Stomach (tissue), 8 donors: ENCODE measurements at regions not wholly inside any gene's neighbourhood (a gene's known extent, or its start where the extent isn't known, plus 50 kb on each side); places are given as distances from the start of the nearest gene placed in this dataset.

Experiments
- DNase-seq, 2 donors: peaks; one replicate each; pipeline versions ENCODE4 v3.0.0 to v3.0.0-alpha.2; 2013 to 2019
- H3K27ac ChIP-seq, 5 donors: fragments of 200-600 bp in 4 of 5; sonication (generic) in 4 of 5; one replicate each; pipeline ENCODE4 v1.5.1; 2013 to 2019; ENCODE audit warnings: mild to moderate bottlenecking in 1 of 5, moderate library complexity in 1 of 5
- H3K27me3 ChIP-seq, 3 donors: fragments of 200-600 bp; sonication (generic); one replicate each; pipeline ENCODE4 v1.5.1; 2017 to 2019; ENCODE audit warnings: mixed run types in 1 of 3
- H3K36me3 ChIP-seq, 4 donors: fragments of 200-600 bp; sonication (generic); 1 replicate in 3 of 4; 2 replicates in 1 of 4; pipeline ENCODE4 v1.5.1; 2016 to 2019
- H3K4me1 ChIP-seq, 4 donors: fragments of 200-600 bp; sonication (generic); one replicate each; pipeline ENCODE4 v1.5.1; 2016 to 2019
- H3K4me3 ChIP-seq, 4 donors: fragments of 200-600 bp; sonication (generic) in 3 of 4; one replicate each; pipeline ENCODE4 v1.5.1; 2016 to 2019; ENCODE audit warnings: mild to moderate bottlenecking in 1 of 4
- H3K9me3 ChIP-seq, 4 donors: fragments of 200-600 bp; sonication (generic); one replicate each; pipeline ENCODE4 v1.5.1; 2016 to 2019
- CTCF ChIP-seq, 7 experiments: fragments of 450-650 bp in 4 of 7; fragments of 200-600 bp in 3 of 7; sonication (generic) in 3 of 7; IDR thresholded peaks; one replicate each; pipeline ENCODE4 v1.5.1; 2016 to 2019; ENCODE audit warnings: antibody characterized with exemption in 7 of 7, control low read depth in 2 of 7, mild to moderate bottlenecking in 1 of 7
- EP300 ChIP-seq: sonication (generic); formaldehyde crosslinking; IDR thresholded peaks from one replicate; pipeline ENCODE4 v1.6.1; 2017; ENCODE audit warnings: antibody characterized with exemption
- POLR2A ChIP-seq, 4 donors: fragments of 450-650 bp; IDR thresholded peaks; one replicate each; pipeline ENCODE4 v1.6.1; 2016; ENCODE audit warnings: antibody characterized with exemption in 4 of 4, control low read depth in 2 of 4, mild to moderate bottlenecking in 1 of 4, moderate library complexity in 1 of 4
- POLR2AphosphoS5 ChIP-seq, 3 donors: sonication (generic); formaldehyde crosslinking; IDR thresholded peaks; one replicate each; pipeline ENCODE4 v1.6.1; 2016; ENCODE audit warnings: antibody characterized with exemption in 3 of 3
- WGBS, 5 donors: extraction: QIAGEN DNeasy Blood & Tissue Kit in 3 of 5; methylation state at CpG; one replicate each; pipeline versions ENCODE4 v1.1.5 to v1.1.7; 2013 to 2018; 5-methylcytosine and 5-hydroxymethylcytosine counted together
- intact Hi-C: fragments of 100-400 bp; cut with DNase I; formaldehyde crosslinking; loops from one replicate; pipeline ENCODE4 v1.15.1; 2023; ENCODE audit warnings: low total_unique reads
- donor health status: healthy with polysubstance abuse.
- donor health status: Bipolar disorder and iron deficiency.
- donor health status: healthy.

- H3K4me1 ChIP-seq, result no peaks in the 10 kb centered on the region
- 42 to 72% (median 62%) methylated on average over 1 of the region's 1 CpG for whole genome bisulfite sequencing, 5 donors
- no peak overlapping the region for H3K4me3 ChIP-seq
- H3K27me3 ChIP-seq, result no peaks in the 10 kb centered on the region
- no peak for TF ChIP-seq POLR2A (IDR thresholded peaks at IDR 0.05)
- no peak for TF ChIP-seq POLR2AphosphoS5 (IDR thresholded peaks at IDR 0.05)
- TF ChIP-seq CTCF (IDR thresholded peaks at IDR 0.05), result no peak
- no peak for TF ChIP-seq EP300
- intact Hi-C loops, result no loop called here
- DNase-seq, result no peak
- no peaks in the 10 kb centered on the region for H3K9me3 ChIP-seq
- H3K36me3 ChIP-seq, result no peaks in the 10 kb centered on the region
- no peak overlapping the region for H3K27ac ChIP-seq
These were observed 102.1 kb upstream of the NT5E start for GRCh38 chr6:85347812-85348211.

GRCh38 chr6:85346196-85346595 lies 103.7 kb upstream of the NT5E start:
- H3K27me3 ChIP-seq, result peaks cover 0 to 1% (median 0%) of the 10 kb centered on the region in 3 donors
- H3K4me1 ChIP-seq, result no peaks in the 10 kb centered on the region
- no peaks in the 10 kb centered on the region for H3K36me3 ChIP-seq
- H3K4me3 ChIP-seq, result no peak overlapping the region
- H3K27ac ChIP-seq, result no peak overlapping the region
- TF ChIP-seq EP300 (no peak), POLR2AphosphoS5 (IDR thresholded peaks at IDR 0.05) (no peak), CTCF (IDR thresholded peaks at IDR 0.05) (no peak), POLR2A (IDR thresholded peaks at IDR 0.05) (no peak)
- 90 to 95% (median 94%) methylated on average over 1 of the region's 1 CpG for WGBS, 5 donors
- intact Hi-C loops, result no loop called here
- no peaks in the 10 kb centered on the region for H3K9me3 ChIP-seq
- no peak for DNase-seq

- peaks cover 0 to 8% (median 0%) of the 10 kb centered on the region in 3 donors for H3K27me3 ChIP-seq
- intact Hi-C loops, result no loop called here
- no peaks in the 10 kb centered on the region for H3K4me1 ChIP-seq
- WGBS, 5 donors, result 17 to 32% (median 25%) methylated on average over 1 of the region's 1 CpG
- no peaks in the 10 kb centered on the region for H3K9me3 ChIP-seq
- DNase-seq, result no peak
- no peaks in the 10 kb centered on the region for H3K36me3 ChIP-seq
- no peak overlapping the region for H3K27ac ChIP-seq
- no peak overlapping the region for H3K4me3 ChIP-seq
- TF ChIP-seq CTCF (IDR thresholded peaks at IDR 0.05), result no peak
- TF ChIP-seq EP300, result no peak
- no peak for TF ChIP-seq POLR2AphosphoS5 (IDR thresholded peaks at IDR 0.05)
- TF ChIP-seq POLR2A (IDR thresholded peaks at IDR 0.05), result no peak
These were observed 104.9 kb upstream of the NT5E start for GRCh38 chr6:85344996-85345395.

- Histone ChIP-seq H3K27me3 (peaks cover 0 to 8% (median 0%) of the 10 kb centered on the region in 3 donors), H3K4me3 (no peak overlapping the region), H3K9me3 (no peaks in the 10 kb centered on the region), H3K27ac (no peak overlapping the region), H3K4me1 (no peaks in the 10 kb centered on the region), H3K36me3 (no peaks in the 10 kb centered on the region)
- TF ChIP-seq POLR2AphosphoS5 (IDR thresholded peaks at IDR 0.05) (no peak), CTCF (IDR thresholded peaks at IDR 0.05) (no peak), EP300 (no peak), POLR2A (IDR thresholded peaks at IDR 0.05) (no peak)
- 69 to 81% (median 75%) methylated on average over 1 of the region's 1 CpG for WGBS, 5 donors
- DNase-seq, result no peak
- intact Hi-C loops, result no loop called here
These were observed 106.5 kb upstream of the NT5E start for GRCh38 chr6:85343428-85343827.
